ENCODE measurements at regions not wholly inside any gene's neighbourhood (a gene's known extent, or its start where the extent isn't known, plus 50 kb on each side); places are given as distances from the start of the nearest gene placed in this dataset.

- TF ChIP-seq CTCF (IDR thresholded peaks at IDR 0.05; ENCODE audit: control insufficient read depth, extremely low read depth, insufficient read depth), result no peak
- DNase-seq (ENCODE audit: low read depth), result no peak
- no peak overlapping the region for H3K4me3 ChIP-seq (ENCODE audit: low read depth, low read length)
These were observed 58.3 kb downstream of the TRIML1 start for GRCh38 chr4:188197566-188197965.

- DNase-seq (ENCODE audit: low read depth), result no peak
- TF ChIP-seq CTCF (IDR thresholded peaks at IDR 0.05; ENCODE audit: control insufficient read depth, extremely low read depth, insufficient read depth), result no peak
- H3K4me3 ChIP-seq (ENCODE audit: low read depth, low read length), result no peak overlapping the region
These were observed 59.9 kb downstream of the TRIML1 start for GRCh38 chr4:188198982-188199792.

- DNase-seq (ENCODE audit: low read depth), result no peak
- H3K4me3 ChIP-seq (ENCODE audit: low read depth, low read length), result no peak overlapping the region
- TF ChIP-seq CTCF (IDR thresholded peaks at IDR 0.05; ENCODE audit: control insufficient read depth, extremely low read depth, insufficient read depth), result no peak
These were observed 62.6 kb downstream of the TRIML1 start for GRCh38 chr4:188201851-188202250.

- DNase-seq (ENCODE audit: low read depth), result no peak
- no peak for TF ChIP-seq CTCF (IDR thresholded peaks at IDR 0.05; ENCODE audit: control insufficient read depth, extremely low read depth, insufficient read depth)
- H3K4me3 ChIP-seq (ENCODE audit: low read depth, low read length), result no peak overlapping the region
These were observed 67.5 kb downstream of the TRIML1 start for GRCh38 chr4:188206783-188207182.

- H3K4me3 ChIP-seq (ENCODE audit: low read depth, low read length), result no peak overlapping the region
- no peak for TF ChIP-seq CTCF (IDR thresholded peaks at IDR 0.05; ENCODE audit: control insufficient read depth, extremely low read depth, insufficient read depth)
- DNase-seq (ENCODE audit: low read depth), result no peak
These were observed 75.6 kb downstream of the TRIML1 start for GRCh38 chr4:188214861-188215260.

GRCh38 chr4:188218392-188218791 lies 79.2 kb downstream of the TRIML1 start:
- no peak for TF ChIP-seq CTCF (IDR thresholded peaks at IDR 0.05; ENCODE audit: control insufficient read depth, extremely low read depth, insufficient read depth)

GRCh38 chr4:188220006-188220405 lies 80.8 kb downstream of the TRIML1 start:
- no peak overlapping the region for H3K4me3 ChIP-seq (ENCODE audit: low read depth, low read length)
- DNase-seq (ENCODE audit: low read depth), result no peak
- TF ChIP-seq CTCF (IDR thresholded peaks at IDR 0.05; ENCODE audit: control insufficient read depth, extremely low read depth, insufficient read depth), result no peak

More at GRCh38 chr4:188218392-188218791, 79.2 kb downstream of the TRIML1 start:
- H3K4me3 ChIP-seq (ENCODE audit: low read depth, low read length), result no peak overlapping the region
- no peak for DNase-seq (ENCODE audit: low read depth)
